Ammon's horn (tissue), 1 donor: ENCODE measurements at regions not wholly inside any gene's neighbourhood (a gene's known extent, or its start where the extent isn't known, plus 50 kb on each side); places are given as distances from the start of the nearest gene placed in this dataset.
"Not testable (repeated sequence)": the region's sequence is repeated elsewhere in the genome, so short reads cannot be mapped to it uniquely, and the experiment has no call there.

Source experiments
- DNase-seq: peaks from one replicate; pipeline ENCODE4 v3.0.0-alpha.2; 2016; ENCODE audit warnings: low spot score

DNA sequence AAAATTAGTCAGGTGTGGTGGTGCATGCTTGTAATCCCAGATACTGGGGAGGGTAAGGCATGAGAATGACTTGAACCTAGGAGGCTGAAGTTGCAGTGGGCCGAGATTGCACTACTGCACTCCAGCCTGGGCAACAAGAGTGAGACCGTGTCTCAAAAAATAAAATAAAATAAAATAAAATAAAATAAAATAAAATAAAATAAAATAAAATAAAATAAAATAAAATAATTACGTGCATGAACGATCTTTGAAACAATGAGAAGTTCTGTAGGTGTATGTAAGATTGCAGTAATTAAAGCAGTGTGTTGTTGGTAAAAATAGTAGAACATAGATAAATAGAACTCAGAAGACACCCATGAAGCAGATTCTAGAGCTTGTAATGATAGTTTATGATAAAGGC, 348.5 kb downstream of the ANKRD30A start:
- DNase-seq: no peak

- DNase-seq: no peak
These were observed 341.8 kb downstream of the ANKRD30A start for GRCh38 chr10:37467246-37467645.

- DNase-seq: no peak
These were observed 331.1 kb downstream of the ANKRD30A start for GRCh38 chr10:37456456-37456855.

DNA sequence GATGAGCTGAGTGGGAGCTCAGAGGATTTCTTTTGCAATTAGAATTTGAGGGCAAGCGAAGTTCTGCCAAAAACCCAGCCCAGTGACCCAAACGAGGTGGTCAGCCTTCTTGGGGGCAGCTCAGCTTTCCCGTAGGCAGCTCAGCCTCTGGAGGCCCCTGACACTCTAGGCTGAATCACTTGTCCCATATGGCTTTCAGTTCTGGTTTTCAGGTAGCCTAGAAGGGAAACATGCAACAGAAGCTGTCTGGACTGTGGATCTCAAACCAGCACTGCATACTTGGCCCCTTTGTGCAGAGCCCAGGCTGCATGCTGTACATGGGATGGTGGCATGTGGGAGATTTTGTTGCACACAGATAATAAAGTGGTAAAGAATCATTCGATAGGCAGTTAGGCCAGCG, 322.8 kb downstream of the ANKRD30A start:
- no peak for DNase-seq

DNA sequence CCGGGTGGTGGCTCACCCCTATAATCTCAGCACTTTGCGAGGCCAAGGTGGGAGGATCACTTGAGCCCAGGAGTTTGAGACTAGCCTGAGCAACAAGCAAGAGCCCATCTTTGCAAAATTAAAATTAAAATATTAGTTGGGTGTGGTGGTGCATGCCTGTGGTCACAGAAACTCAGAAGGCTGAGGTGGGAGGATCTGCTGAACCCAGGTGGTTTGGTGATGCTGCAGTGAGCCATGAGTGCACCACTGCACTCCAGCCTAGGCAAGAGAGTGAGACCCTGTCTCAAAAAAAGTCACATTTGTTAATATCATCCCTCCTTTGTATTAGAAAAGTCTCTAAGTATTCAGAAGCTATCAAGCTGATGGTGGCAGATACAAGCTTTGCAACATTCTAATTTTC, 317.5 kb downstream of the ANKRD30A start:
- DNase-seq: no peak

DNA sequence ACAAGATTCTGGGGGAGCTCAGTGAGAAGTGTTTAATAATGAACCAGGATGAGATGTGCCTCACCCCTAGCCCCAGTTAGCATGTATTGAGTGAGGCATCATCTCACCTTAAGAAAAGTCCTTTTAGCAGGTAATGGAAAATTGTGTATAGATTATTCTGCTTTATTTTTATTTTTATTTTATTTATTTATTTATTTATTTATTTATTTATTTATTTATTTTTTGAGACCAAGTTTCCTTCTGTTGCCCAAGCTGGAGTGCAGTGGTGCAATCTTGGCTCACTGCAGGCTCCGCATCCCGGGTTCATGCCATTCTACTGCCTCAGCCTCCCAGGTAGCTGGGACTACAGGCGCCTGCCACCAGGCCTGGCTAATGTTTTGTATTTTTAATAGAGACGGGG, 315.8 kb downstream of the ANKRD30A start:
- DNase-seq: not testable (repeated sequence)

- peak; percentile 7 for DNase-seq
These were observed 314.4 kb downstream of the ANKRD30A start for GRCh38 chr10:37439826-37440225.

DNA sequence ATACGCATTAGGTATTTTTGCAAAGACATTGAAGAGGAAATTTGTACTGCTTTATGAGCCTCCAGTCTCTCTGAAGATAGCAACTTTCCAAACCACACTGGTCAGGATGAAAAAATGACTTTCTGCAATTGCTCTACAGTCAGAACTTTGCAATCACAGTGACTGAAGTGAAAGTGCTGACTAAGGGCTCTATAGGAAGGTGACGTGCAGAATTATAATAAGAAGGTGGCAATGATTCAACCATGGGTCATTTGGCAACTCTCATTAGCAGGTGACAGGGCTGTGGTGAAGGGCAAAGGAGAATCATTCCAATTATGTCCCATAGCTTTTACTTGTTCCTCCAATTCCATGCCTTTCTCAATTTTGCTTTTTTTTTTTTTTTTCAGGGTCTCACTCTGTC, 311.0 kb downstream of the ANKRD30A start:
- DNase-seq: no peak

GRCh38 chr10:37434091-37434490, 308.7 kb downstream of the ANKRD30A start:
- DNase-seq: peak; percentile 21
